A549 (cell line): ENCODE measurements at regions not wholly inside any gene's neighbourhood (a gene's known extent, or its start where the extent isn't known, plus 50 kb on each side); places are given as distances from the start of the nearest gene placed in this dataset.

Experiments
- ATAC-seq, 2 experiments: fragments of 200-7000 bp in 1 of 2; fragments of >200 bp in 1 of 2; cut with Nextera tagmentation in 1 of 2; cut with Tn5 transposase in 1 of 2; 3 replicates each; pipeline versions ENCODE4 v1.8.0 to v1.9.1; 2018 to 2020; ENCODE audit warnings: mild to moderate bottlenecking in 1 of 2, moderate library complexity in 1 of 2
- CTCF ChIA-PET: fragments of 300-600 bp; sonication (Branson Sonifier 250); formaldehyde crosslinking; extraction: SDS; loops from one replicate; lab custom pipeline; 2021; ENCODE audit warnings: antibody characterized with exemption, inconsistent platforms; lab: Yijun Ruan, JAX
- POLR2A ChIA-PET: fragments of 350-600 bp; formaldehyde crosslinking; extraction: SDS; loops from one replicate; lab custom pipeline; 2021; ENCODE audit warnings: antibody characterized with exemption, inconsistent platforms; lab: Yijun Ruan, JAX
- DNase-seq, 2 experiments: peaks; one replicate each; pipeline versions ENCODE4 v3.0.0 to v3.0.0-alpha.2; 2011 to 2016; ENCODE audit warnings: low read depth in 1 of 2, low spot score in 1 of 2
- FAIRE-seq: peaks from 2 replicates; lab custom pipeline; 2011; peaks lifted over from hg19 to GRCh38; lab: Jason Lieb, UNC
- H3K27ac ChIP-seq, 2 experiments: fragments of >200 bp; sonication (Bioruptor Twin); formaldehyde crosslinking; 3 replicates each; pipeline ENCODE4 v1.5.1; 2016 to 2017
- H3K4me1 ChIP-seq: fragments of >200 bp; sonication (Bioruptor Twin); formaldehyde crosslinking; 3 replicates; pipeline ENCODE4 v1.6.1; 2016
- H3K4me2 ChIP-seq: fragments of >200 bp; sonication (Bioruptor Twin); formaldehyde crosslinking; 3 replicates; pipeline ENCODE4 v1.6.1; 2016
- H3K4me3 ChIP-seq: fragments of >200 bp; sonication (Bioruptor Twin); formaldehyde crosslinking; 3 replicates; pipeline ENCODE4 v1.5.1; 2016
- H3K9me3 ChIP-seq: fragments of >200 bp; sonication (Bioruptor Twin); formaldehyde crosslinking; 3 replicates; pipeline ENCODE4 v1.6.1; 2016
- ATOH8 ChIP-seq: fragments of 250-450 bp; sonication (Bioruptor Pico); IDR thresholded peaks from 2 replicates; pipeline ENCODE4 v1.5.0; 2020; ENCODE audit warnings: low read depth, mild to moderate bottlenecking, moderate library complexity
- CBX2 ChIP-seq: fragments of 200-600 bp; sonication (generic); IDR thresholded peaks from 2 replicates; pipeline ENCODE4 v1.6.1; 2016; ENCODE audit warnings: low read depth, mild to moderate bottlenecking, borderline replicate concordance
- CBX8 ChIP-seq: fragments of 200-600 bp; sonication (generic); IDR thresholded peaks from 2 replicates; pipeline ENCODE4 v1.6.1; 2016
- CHD2 ChIP-seq: fragments of 150-350 bp; IDR thresholded peaks from 2 replicates; pipeline ENCODE4 v1.6.1; 2014; ENCODE audit warnings: low read length; ENCODE audit not compliant: partially characterized antibody
- CHD4 ChIP-seq: fragments of 200-600 bp; sonication (generic); IDR thresholded peaks from 2 replicates; pipeline ENCODE4 v1.6.1; 2016; ENCODE audit warnings: antibody characterized with exemption, mild to moderate bottlenecking, borderline replicate concordance
- CTCF ChIP-seq: fragments of >200 bp; sonication (Bioruptor Twin); formaldehyde crosslinking; IDR thresholded peaks from 3 replicates; pipeline ENCODE4 v1.5.1; 2016
- EHMT2 ChIP-seq: fragments of 200-600 bp; sonication (generic); IDR thresholded peaks from 2 replicates; pipeline ENCODE4 v1.6.1; 2016; ENCODE audit warnings: antibody characterized with exemption, low read depth, mild to moderate bottlenecking, moderate library complexity
- EP300 ChIP-seq, 2 experiments: fragments of >200 bp; sonication (Bioruptor Twin); formaldehyde crosslinking; IDR thresholded peaks; 2 replicates in 1 of 2; 3 replicates in 1 of 2; pipeline ENCODE4 v1.6.1; 2016 to 2017
- ESRRA ChIP-seq: fragments of 150-350 bp; IDR thresholded peaks from 2 replicates; pipeline ENCODE4 v1.6.1; 2014; ENCODE audit warnings: mild to moderate bottlenecking, low read length, borderline replicate concordance
- GATA3 ChIP-seq: IDR thresholded peaks from 2 replicates; pipeline ENCODE4 v1.6.1; 2012; ENCODE audit warnings: borderline replicate concordance
- HMGXB4 ChIP-seq: fragments of 250-450 bp; sonication (Bioruptor Pico); IDR thresholded peaks from 2 replicates; pipeline ENCODE4 v1.5.0; 2021; ENCODE audit warnings: mild to moderate bottlenecking, moderate library complexity, borderline replicate concordance
- HOXA7 ChIP-seq: fragments of 250-450 bp; sonication (Bioruptor Pico); IDR thresholded peaks from 2 replicates; pipeline ENCODE4 v1.5.0; 2020; ENCODE audit warnings: mild to moderate bottlenecking, moderate library complexity
- HOXB13 ChIP-seq: fragments of 250-450 bp; sonication (Bioruptor Pico); IDR thresholded peaks from 2 replicates; pipeline ENCODE4 v1.5.0; 2020; ENCODE audit warnings: low read depth, mild to moderate bottlenecking, moderate library complexity
- JUNB ChIP-seq: fragments of >200 bp; sonication (Bioruptor Twin); formaldehyde crosslinking; IDR thresholded peaks from 2 replicates; pipeline ENCODE4 v1.6.1; 2016
- MAZ ChIP-seq: fragments of 150-350 bp; IDR thresholded peaks from 2 replicates; pipeline ENCODE4 v1.6.1; 2014; ENCODE audit warnings: antibody characterized with exemption, low read depth, low read length, borderline replicate concordance
- MYC ChIP-seq: IDR thresholded peaks from 2 replicates; pipeline ENCODE4 v1.6.1; 2012; ENCODE audit warnings: mild to moderate bottlenecking, inconsistent platforms, low read length, improper control_type of control experiment, borderline replicate concordance
- NFE2L2 ChIP-seq: fragments of 150-350 bp; conservative IDR thresholded peaks from 2 replicates; pipeline ENCODE4 v1.6.1; 2014; ENCODE audit warnings: low read length
- NPAS2 ChIP-seq: fragments of 250-450 bp; sonication (Bioruptor Pico); IDR thresholded peaks from 2 replicates; pipeline ENCODE4 v1.8.0; 2022; ENCODE audit warnings: mild to moderate bottlenecking, moderate library complexity, borderline replicate concordance
- NR3C1 ChIP-seq: fragments of >200 bp; sonication (Bioruptor Twin); formaldehyde crosslinking; IDR thresholded peaks from 3 replicates; pipeline ENCODE4 v1.6.1; 2017
- PHF8 ChIP-seq: fragments of 200-600 bp; sonication (generic); IDR thresholded peaks from 2 replicates; pipeline ENCODE4 v1.6.1; 2016; ENCODE audit warnings: low read depth, mild to moderate bottlenecking, antibody characterized with exemption, moderate library complexity, borderline replicate concordance
- POLR2A ChIP-seq: IDR thresholded peaks from 2 replicates; pipeline ENCODE4 v1.6.1; 2012; ENCODE audit warnings: mild to moderate bottlenecking, low read length
- POLR2AphosphoS2 ChIP-seq: conservative IDR thresholded peaks from 2 replicates; pipeline ENCODE4 v1.6.1; 2012; ENCODE audit warnings: low read length, improper control_type of control experiment, inconsistent platforms
- RARB ChIP-seq: fragments of 250-450 bp; sonication (Bioruptor Pico); IDR thresholded peaks from 2 replicates; pipeline ENCODE4 v1.8.0; 2021; ENCODE audit warnings: mild to moderate bottlenecking, moderate library complexity
- RCOR1 ChIP-seq: fragments of 150-350 bp; IDR thresholded peaks from 2 replicates; pipeline ENCODE4 v1.6.1; 2014; ENCODE audit warnings: antibody characterized with exemption, low read length, low read depth
- TP53 ChIP-seq: fragments of 250-450 bp; sonication (Bioruptor Pico); IDR thresholded peaks from 2 replicates; pipeline ENCODE4 v1.5.0; 2021; ENCODE audit warnings: mild to moderate bottlenecking, moderate library complexity
- ZNF302 ChIP-seq: fragments of 250-450 bp; sonication (Bioruptor Pico); IDR thresholded peaks from 2 replicates; pipeline ENCODE4 v1.9.0; 2021; ENCODE audit warnings: inconsistent platforms, mild to moderate bottlenecking, moderate library complexity
- WGBS: methylation state at CpG from one replicate; pipeline ENCODE4 v1.1.6; 2017; ENCODE audit errors: missing lambda C conversion rate; 5-methylcytosine and 5-hydroxymethylcytosine counted together
- TF ChIP-seq, protein P1 (sequence below): IDR thresholded peaks from 2 replicates; pipeline ENCODE4 v1.6.1; 2012; ENCODE audit warnings: low read depth, borderline replicate concordance
- TF ChIP-seq, protein P2 (sequence below): fragments of 150-350 bp; IDR thresholded peaks from 2 replicates; pipeline ENCODE4 v1.6.1; 2014; ENCODE audit warnings: low read depth, mild to moderate bottlenecking, low read length

DNA sequence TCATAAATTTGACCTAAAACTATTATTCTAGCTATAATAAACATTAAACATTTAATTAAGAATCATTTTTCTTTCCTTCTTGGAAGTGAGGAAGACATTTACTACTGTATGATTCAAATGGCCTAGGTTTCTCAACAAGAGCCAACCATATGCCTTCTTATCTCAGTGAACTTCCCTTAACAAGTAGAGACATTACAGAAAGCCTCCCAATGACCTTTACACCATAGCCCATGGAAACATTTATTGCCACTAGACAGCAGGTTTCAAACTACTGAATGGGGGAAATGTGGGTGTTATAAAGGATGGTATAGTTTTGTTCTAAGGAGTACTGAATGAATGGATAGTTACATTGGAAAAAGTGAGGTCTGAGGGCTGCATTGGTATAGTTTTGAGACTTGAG lies 349.4 kb upstream of the SPRED2 start:
- Histone ChIP-seq H3K4me1 (no peaks in the 10 kb centered on the region), H3K4me2 (no peak overlapping the region), H3K27ac (no peak overlapping the region), H3K9me3 (no peaks in the 10 kb centered on the region), H3K4me3 (no peak overlapping the region)
- POLR2A ChIA-PET: no interaction called here
- DNase-seq (no peak), FAIRE-seq (no peak), ATAC-seq (no peak)
- CTCF ChIA-PET: interaction anchor here (1.5 kb wide), 1 partner anchor 11 kb away, joined by 3 read pairs; no protein-coding TSS in a partner anchor
- TF ChIP-seq, protein P1, sequence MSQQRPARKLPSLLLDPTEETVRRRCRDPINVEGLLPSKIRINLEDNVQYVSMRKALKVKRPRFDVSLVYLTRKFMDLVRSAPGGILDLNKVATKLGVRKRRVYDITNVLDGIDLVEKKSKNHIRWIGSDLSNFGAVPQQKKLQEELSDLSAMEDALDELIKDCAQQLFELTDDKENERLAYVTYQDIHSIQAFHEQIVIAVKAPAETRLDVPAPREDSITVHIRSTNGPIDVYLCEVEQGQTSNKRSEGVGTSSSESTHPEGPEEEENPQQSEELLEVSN: no peak
- TF ChIP-seq MYC (no peak), EHMT2 (no peak), HMGXB4 (CRISPR knock-in tag) (no peak)

DNA sequence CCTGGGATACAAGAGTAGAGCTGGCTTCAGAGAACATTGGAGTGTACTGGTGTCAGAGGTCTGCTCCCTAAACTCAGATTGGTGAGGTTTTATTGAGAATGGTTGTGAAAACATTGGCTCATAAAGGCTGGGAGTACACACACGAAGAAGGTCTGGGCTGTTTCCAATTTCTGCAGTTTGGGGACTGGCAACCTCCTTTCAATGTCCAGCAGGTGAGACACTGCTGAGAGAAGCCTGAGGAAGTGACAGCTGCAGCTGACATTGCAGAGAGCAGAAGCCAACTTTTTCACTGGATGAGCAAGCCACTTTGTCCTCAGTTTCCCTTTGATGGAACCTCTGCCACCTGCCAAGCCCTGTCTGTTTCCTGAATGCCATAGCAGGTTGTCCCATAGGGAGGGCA lies 346.6 kb upstream of the SPRED2 start:
- Histone ChIP-seq H3K27ac (no peak overlapping the region), H3K9me3 (no peaks in the 10 kb centered on the region), H3K4me1 (no peaks in the 10 kb centered on the region), H3K4me2 (no peak overlapping the region), H3K4me3 (no peak overlapping the region)
- TF ChIP-seq CBX8 (no peak), PHF8 (no peak), CHD4 (no peak), RCOR1 (no peak), POLR2A (no peak), TP53 (CRISPR knock-in tag) (no peak), GATA3 (no peak), RARB (no peak), EP300 (IDR thresholded peaks at IDR 0.05) (no peak), MYC (no peak), POLR2AphosphoS2 (no peak), NR3C1 (no peak), CHD2 (no peak), CTCF (no peak), ESRRA (no peak)
- TF ChIP-seq, protein P2, sequence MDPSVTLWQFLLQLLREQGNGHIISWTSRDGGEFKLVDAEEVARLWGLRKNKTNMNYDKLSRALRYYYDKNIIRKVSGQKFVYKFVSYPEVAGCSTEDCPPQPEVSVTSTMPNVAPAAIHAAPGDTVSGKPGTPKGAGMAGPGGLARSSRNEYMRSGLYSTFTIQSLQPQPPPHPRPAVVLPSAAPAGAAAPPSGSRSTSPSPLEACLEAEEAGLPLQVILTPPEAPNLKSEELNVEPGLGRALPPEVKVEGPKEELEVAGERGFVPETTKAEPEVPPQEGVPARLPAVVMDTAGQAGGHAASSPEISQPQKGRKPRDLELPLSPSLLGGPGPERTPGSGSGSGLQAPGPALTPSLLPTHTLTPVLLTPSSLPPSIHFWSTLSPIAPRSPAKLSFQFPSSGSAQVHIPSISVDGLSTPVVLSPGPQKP: no peak
- ChIA-PET POLR2A (no interaction called here), CTCF (interaction anchor here (0.5 kb wide), 1 partner anchor 131 kb away, joined by 3 read pairs; no protein-coding TSS in a partner anchor)
- FAIRE-seq: no peak
- ATAC-seq: no peak
- WGBS: 0% methylated on average over 1 of the region's 1 CpG
- no peak for DNase-seq

DNA sequence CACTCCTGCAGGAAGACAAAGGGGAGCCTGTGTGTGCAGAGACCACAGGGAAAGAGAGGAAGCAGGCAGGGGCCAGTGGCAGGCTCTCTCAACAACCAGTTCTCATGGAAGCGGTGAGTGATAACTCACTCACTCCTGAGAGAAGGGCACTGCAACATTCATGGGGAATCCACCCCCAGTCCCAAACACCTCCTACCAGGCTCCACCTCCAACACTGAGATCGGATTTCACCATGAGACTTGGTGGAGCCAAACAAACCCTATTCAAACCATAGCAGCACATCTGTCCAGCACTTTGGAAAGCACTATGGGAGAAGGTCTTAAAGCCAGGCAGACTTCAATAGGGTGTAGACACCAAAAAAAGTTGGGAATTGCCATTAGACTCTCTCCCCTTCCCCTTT lies 345.7 kb upstream of the SPRED2 start:
- DNase-seq: no peak
- H3K4me1 ChIP-seq: no peaks in the 10 kb centered on the region
- no peak overlapping the region for H3K4me3 ChIP-seq
- no peak overlapping the region for H3K4me2 ChIP-seq
- WGBS: 49% methylated on average over 2 of the region's 2 CpGs
- ChIA-PET POLR2A (no interaction called here), CTCF (no interaction called here)
- no peaks in the 10 kb centered on the region for H3K9me3 ChIP-seq
- no peak overlapping the region for H3K27ac ChIP-seq
- ATAC-seq: no peak
- no peak for FAIRE-seq
- TF ChIP-seq ESRRA (no peak), CBX2 (no peak), HOXA7 (CRISPR knock-in tag) (no peak), HMGXB4 (CRISPR knock-in tag) (no peak), NFE2L2 (no peak), NPAS2 (CRISPR knock-in tag) (no peak), MAZ (no peak), HOXB13 (no peak), ATOH8 (CRISPR knock-in tag) (no peak), CHD2 (no peak), PHF8 (no peak), ZNF302 (CRISPR knock-in tag) (no peak), JUNB (no peak)
